Retinal pigment epithelial cell (primary cell): ENCODE measurements at regions not wholly inside any gene's neighbourhood (a gene's known extent, or its start where the extent isn't known, plus 50 kb on each side); places are given as distances from the start of the nearest gene placed in this dataset.

ENCODE experiments used
- DNase-seq: peaks from one replicate; pipeline ENCODE4 v3.0.0-alpha.2; 2010; ENCODE audit warnings: low read depth
- H3K4me3 ChIP-seq: 2 replicates; pipeline ENCODE4 v1.5.1; 2011; ENCODE audit warnings: mild to moderate bottlenecking, low read length, control low read depth, moderate library complexity
- CTCF ChIP-seq: conservative IDR thresholded peaks from 2 replicates; pipeline ENCODE4 v1.5.1; 2011; ENCODE audit warnings: low read depth, low read length, control low read depth, inconsistent platforms

DNA sequence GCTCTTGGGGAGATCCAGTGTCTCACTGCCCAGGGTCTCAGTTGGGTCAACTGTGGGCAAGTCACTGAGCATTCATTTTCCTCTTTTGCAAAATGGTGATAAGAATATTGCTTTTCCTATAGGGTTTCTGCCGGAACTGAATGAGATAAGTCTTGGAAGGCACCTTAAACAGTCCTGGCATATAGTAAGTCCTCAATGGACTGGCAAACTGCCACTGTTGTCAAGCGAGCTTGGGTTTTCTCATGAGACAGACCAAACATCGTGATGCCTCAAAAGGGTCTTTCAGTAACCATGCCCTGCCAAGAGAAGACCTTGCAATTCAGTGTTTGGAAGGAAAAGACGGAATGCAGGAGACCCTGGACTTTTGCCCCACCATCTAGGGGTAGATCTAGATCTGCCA, 251.5 kb downstream of the WDR11 start:
- no peak for DNase-seq
- H3K4me3 ChIP-seq = no peak overlapping the region
- no peak for TF ChIP-seq CTCF

DNA sequence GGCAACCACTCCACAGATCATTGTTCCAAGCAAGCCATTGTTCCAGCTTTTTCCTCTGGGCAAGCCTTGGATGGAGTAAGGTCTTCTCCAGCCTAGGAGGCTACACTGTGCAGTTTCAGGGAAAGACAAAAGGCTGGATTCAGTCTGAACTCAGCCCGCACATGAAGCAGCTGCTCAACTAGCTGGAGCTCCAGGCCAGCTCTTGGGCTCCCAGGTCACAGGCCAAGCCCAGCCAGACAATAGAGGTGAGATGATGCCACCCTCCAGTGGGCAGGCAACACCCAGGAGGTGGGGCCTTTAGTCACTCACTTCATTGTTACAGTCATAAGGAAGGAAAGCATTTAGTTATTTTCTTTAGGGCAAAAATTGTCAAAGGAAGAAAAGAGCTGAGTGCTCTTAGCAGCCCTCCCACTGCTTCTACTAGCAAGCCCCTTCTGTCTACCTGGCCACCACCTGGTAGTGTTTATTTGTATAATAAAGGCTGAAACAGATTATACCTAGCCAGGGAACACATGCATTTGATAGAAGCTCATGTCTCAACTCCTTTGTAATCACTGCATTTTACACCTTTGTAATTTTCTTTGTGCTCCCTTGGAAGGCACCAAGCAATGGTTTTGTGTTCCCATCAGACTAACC, 253.4 kb downstream of the WDR11 start:
- no peak for DNase-seq
- TF ChIP-seq CTCF = no peak
- H3K4me3 ChIP-seq = no peak overlapping the region

DNA sequence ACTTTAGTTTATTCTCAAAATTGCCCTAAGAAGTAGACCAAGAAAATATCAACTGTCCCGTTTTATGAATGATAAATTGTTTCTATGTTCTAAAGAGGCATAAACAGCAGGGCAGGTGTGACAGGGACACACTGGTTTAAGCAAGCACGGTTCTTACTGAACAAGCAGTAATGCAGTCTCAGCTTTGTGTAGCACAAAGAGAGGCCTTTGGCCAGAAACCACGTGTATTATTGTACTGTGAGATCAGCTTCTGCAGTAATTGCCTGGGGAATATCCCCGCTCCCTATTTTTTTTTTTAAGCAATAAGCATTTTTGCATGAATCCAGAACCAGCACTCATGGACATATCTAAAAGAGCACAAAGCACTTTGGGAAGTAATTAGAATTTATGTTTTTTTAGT, 255.4 kb downstream of the WDR11 start:
- H3K4me3 ChIP-seq = no peak overlapping the region
- DNase-seq = no peak
- TF ChIP-seq CTCF = no peak

- no peak for TF ChIP-seq CTCF
- no peak overlapping the region for H3K4me3 ChIP-seq
- DNase-seq = no peak
Observed at GRCh38 chr10:121108051-121108450, 256.9 kb downstream of the WDR11 start.

DNA sequence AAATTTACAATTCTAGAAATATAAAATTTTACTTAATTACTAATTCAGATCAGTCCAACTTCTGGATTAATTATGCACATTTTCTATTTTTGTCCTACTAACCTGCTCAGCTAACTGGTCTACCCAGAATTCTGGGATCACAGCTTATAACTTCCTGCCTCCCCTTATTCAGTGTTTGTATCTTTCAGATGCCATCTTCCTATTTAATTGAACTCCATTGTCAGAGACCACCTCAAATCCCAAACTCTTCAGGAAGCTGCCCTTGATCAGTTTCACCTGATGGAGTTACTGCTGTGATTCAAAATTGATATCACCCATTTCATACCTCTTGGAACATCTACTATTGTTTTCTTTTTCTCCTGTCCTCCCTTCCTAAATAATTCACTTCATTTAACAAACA, 259.2 kb downstream of the WDR11 start:
- TF ChIP-seq CTCF = no peak
- H3K4me3 ChIP-seq = no peak overlapping the region
- DNase-seq = no peak

- no peak for DNase-seq
- no peak overlapping the region for H3K4me3 ChIP-seq
- no peak for TF ChIP-seq CTCF
Observed at GRCh38 chr10:121112136-121112535, 261.0 kb downstream of the WDR11 start.

- H3K4me3 ChIP-seq = no peak overlapping the region
- TF ChIP-seq CTCF = peak; percentile 18
- DNase-seq = no peak
Observed at GRCh38 chr10:121112579-121113384, 261.6 kb downstream of the WDR11 start.
